GM19035 (cell line): ENCODE measurements at regions not wholly inside any gene's neighbourhood (a gene's known extent, or its start where the extent isn't known, plus 50 kb on each side); places are given as distances from the start of the nearest gene placed in this dataset.

Source experiments
- ATAC-seq: cut with Tn5 transposase; IDR thresholded peaks from one replicate; pipeline ENCODE4 v1.9.1; 2021; ENCODE audit not compliant: unreplicated experiment

- ATAC-seq, result no peak
Observed at GRCh38 chr9:18208166-18209059, 265.5 kb upstream of the ADAMTSL1 start.

- no peak for ATAC-seq
Observed at GRCh38 chr9:18215626-18216025, 258.3 kb upstream of the ADAMTSL1 start.

- ATAC-seq, result no peak
Observed at GRCh38 chr9:18216376-18216775, 257.6 kb upstream of the ADAMTSL1 start.

DNA sequence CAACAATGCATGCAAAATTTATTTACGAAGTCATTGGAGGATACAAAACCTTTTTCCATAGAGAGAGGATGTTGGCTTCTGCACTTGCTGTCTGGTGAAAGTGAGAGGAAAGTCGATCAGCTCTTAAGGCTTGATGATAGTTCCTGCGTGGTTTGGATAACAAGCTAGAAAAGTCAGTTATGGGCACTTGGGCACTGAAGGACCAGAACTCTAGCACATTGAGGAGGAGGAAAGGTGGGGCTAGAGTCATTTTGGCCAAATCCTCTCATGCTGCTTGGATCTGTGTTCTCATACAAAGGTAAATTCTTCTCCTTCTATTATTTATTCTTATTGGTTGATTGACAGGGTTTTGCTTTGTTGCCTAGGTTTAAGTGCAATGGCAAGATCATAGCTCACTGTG lies 245.9 kb upstream of the ADAMTSL1 start:
- ATAC-seq, result no peak

- ATAC-seq, result no peak
Observed at GRCh38 chr9:18229992-18230676, 243.8 kb upstream of the ADAMTSL1 start.

DNA sequence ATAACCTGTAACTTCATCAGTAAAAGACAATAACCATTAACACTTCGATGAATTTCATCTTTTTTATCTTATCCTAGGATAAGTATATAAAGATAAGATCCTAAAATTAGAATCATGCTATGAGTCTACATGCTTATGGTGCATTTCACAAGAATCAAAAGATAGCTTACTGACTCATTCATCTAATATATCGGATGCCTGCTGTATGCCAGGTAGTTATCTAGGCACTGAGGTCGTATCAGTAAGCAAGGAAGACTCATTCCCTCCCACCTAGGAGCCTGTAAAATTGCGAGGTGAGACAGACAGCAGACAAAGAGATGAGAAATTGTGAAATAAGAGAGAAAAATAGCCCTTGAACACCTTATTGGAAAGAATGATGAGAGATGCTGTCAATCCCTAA lies 240.6 kb upstream of the ADAMTSL1 start:
- no peak for ATAC-seq

DNA sequence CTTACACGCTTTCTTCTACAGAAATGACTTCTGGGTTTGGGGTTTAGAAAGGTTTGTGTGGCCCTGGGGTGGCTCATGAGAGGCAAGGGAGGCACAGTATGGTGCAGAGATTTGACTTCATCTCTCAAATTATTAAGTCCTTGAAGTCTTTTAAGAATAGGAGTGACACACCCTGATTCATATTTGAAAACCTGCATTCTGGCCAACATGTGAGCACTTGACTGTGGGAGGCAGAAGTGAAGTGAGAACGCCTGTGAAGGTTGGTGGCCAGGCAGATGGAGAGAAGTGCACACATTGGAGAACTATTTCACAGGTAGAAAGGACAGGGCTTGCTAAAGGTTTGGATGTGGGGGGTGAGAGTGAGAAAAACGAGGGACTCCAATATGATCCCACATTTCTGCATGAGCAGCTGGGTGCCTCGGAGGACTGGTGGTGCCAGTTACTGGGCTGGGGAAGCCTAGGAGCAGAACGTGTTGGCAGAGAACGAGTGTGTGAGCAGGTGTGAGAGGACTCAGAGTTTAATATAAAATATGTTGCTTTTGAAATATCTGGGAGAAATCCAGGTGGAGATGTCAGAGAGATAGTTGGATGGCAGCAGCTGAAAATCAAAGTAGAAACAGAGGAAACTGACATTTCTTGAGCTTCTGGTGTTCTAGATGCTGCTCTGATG lies 240.0 kb upstream of the ADAMTSL1 start:
- ATAC-seq, result no peak

GRCh38 chr9:18235181-18235908 lies 238.6 kb upstream of the ADAMTSL1 start:
- no peak for ATAC-seq

GRCh38 chr9:18236336-18236735 lies 237.6 kb upstream of the ADAMTSL1 start:
- ATAC-seq, result no peak

GRCh38 chr9:18237776-18238175 lies 236.2 kb upstream of the ADAMTSL1 start:
- ATAC-seq, result no peak

DNA sequence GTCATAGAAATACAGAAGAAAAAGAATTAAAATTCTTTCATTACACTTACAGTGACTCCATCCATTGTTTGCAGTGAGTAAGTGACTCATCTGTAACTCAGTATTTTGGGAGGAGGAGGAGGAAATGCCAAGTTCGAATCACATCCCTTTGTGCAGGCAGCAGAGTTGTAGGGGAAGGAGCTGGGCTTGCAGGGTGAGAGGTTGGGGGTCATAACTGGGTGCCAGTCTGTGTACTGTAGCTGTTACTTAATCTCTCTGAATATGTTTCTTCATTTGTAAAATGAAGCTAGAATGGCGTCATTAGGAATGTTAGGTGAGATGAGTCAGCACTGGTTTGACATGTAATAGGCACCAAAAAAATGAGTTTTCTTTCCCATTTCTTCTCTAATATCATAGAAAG lies 235.7 kb upstream of the ADAMTSL1 start:
- no peak for ATAC-seq

DNA sequence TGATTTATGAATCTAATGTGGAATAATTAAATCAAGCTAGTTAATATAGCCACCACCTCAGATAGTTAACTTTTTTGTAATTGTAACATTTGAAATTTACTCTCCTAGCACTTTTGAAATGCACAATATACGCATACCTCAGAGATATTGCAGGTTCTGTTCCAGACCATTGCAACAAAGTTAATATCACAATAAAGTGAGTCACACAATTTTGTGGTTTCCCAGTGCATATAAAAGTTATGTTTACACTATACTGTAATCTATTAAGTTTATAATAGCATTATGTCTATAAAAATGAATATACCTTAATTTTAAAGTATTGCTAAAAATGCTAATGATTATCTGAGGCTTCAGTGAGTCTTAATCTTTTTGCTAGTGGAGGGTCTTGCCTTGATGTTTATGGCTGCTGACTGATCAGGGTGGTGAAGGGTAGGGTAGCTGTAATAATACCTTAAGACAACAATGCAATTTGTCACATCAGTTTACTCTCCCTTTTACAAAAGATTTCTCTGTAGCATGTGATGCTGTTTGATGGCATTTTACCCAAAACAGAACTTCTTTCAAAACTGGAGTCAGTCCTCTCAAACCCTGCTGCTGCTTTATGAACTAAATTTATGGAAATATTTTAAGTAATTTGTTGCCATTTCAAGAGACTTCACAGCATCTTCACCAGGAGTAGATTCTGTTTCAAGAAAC lies 235.1 kb upstream of the ADAMTSL1 start:
- no peak for ATAC-seq

GRCh38 chr9:18240213-18240612 lies 233.7 kb upstream of the ADAMTSL1 start:
- no peak for ATAC-seq

GRCh38 chr9:18245911-18246310 lies 228.0 kb upstream of the ADAMTSL1 start:
- ATAC-seq, result no peak

- no peak for ATAC-seq
Observed at GRCh38 chr9:18250053-18250452, 223.9 kb upstream of the ADAMTSL1 start.

GRCh38 chr9:18253950-18254349 lies 220.0 kb upstream of the ADAMTSL1 start:
- ATAC-seq, result no peak

DNA sequence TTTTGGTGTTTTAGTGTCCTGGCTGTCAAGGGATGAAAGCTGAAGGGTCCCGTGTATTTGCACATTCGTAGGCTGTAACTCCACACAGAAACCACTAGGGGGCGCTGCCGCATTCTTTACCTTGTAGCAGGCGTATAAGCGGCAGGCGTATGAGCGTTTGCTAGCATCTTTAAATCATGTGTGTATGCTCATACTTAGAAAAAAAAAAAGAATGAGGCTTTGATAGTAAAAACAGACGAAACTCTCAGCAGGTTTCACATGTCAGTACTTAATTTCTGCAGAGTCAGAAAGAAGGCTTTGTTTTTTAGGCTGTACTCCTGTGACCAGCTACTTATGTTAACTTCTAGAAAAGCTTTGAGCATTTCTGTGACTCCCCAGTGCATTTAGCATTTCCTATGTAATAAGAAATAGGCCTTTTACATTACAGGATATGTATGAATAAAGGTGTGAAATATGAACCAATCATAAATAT lies 218.8 kb upstream of the ADAMTSL1 start:
- ATAC-seq, result peak; percentile 94

- ATAC-seq, result no peak
Observed at GRCh38 chr9:18255747-18256146, 218.2 kb upstream of the ADAMTSL1 start.

- ATAC-seq, result no peak
Observed at GRCh38 chr9:18256568-18256967, 217.4 kb upstream of the ADAMTSL1 start.

DNA sequence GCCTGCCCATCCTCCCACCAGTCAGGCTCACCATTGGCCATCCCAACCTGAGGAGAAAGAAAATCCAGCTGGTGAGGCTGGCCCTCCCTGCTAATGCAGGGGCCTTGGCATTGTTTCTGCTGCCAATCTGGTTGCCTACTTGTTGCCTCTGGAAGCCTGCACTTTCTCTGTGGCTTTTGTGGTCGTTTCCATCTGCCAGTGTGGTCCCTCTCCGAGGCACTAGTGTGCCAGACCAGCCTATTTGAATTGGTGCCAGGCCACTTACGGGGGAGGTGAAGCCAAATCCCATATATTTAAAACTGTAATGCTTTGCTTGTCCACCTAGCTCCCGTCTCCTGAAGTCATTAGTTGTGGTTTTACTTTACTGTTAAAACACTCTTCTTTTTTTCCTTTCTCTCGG lies 213.4 kb upstream of the ADAMTSL1 start:
- ATAC-seq, result no peak
